Vagina (tissue), 2 donors: ENCODE measurements at regions not wholly inside any gene's neighbourhood (a gene's known extent, or its start where the extent isn't known, plus 50 kb on each side); places are given as distances from the start of the nearest gene placed in this dataset.

ENCODE experiments used
- DNase-seq, 2 donors: peaks; one replicate each; pipeline ENCODE4 v3.0.0-alpha.2; 2017; ENCODE audit errors: extremely low spot score in 2 of 2
- H3K27ac ChIP-seq: fragments of 200-600 bp; sonication (generic); one replicate; pipeline ENCODE4 v1.5.1; 2019
- H3K27me3 ChIP-seq: fragments of 200-600 bp; sonication (generic); one replicate; pipeline ENCODE4 v1.5.1; 2019
- H3K36me3 ChIP-seq, 2 donors: fragments of 200-600 bp; sonication (generic); one replicate each; pipeline ENCODE4 v1.5.1; 2017 to 2019
- H3K4me1 ChIP-seq: fragments of 200-600 bp; sonication (generic); one replicate; pipeline ENCODE4 v1.5.1; 2019
- H3K4me3 ChIP-seq, 2 donors: fragments of 200-600 bp; sonication (generic); 1 replicate in 1 of 2; 2 replicates in 1 of 2; pipeline ENCODE4 v1.5.1; 2016 to 2019
- H3K9me3 ChIP-seq: fragments of 200-600 bp; sonication (generic); one replicate; pipeline ENCODE4 v1.5.1; 2019
- CTCF ChIP-seq, 3 experiments: fragments of 450-650 bp in 2 of 3; fragments of 200-600 bp in 1 of 3; sonication (generic) in 1 of 3; IDR thresholded peaks; one replicate each; pipeline ENCODE4 v1.5.1; 2017 to 2019; ENCODE audit warnings: antibody characterized with exemption in 3 of 3, mild to moderate bottlenecking in 2 of 3, moderate library complexity in 2 of 3
- POLR2A ChIP-seq, 2 donors: fragments of 450-650 bp; IDR thresholded peaks; one replicate each; pipeline ENCODE4 v1.6.1; 2017; ENCODE audit warnings: antibody characterized with exemption in 2 of 2, mild to moderate bottlenecking in 2 of 2, moderate library complexity in 2 of 2
- POLR2AphosphoS5 ChIP-seq, 2 donors: sonication (generic); formaldehyde crosslinking; IDR thresholded peaks; one replicate each; pipeline ENCODE4 v1.9.0; 2017; ENCODE audit warnings: antibody characterized with exemption in 2 of 2, mild to moderate bottlenecking in 2 of 2, low read depth in 1 of 2; ENCODE audit not compliant: insufficient read depth in 1 of 2
- intact Hi-C: fragments of 100-400 bp; cut with DNase I; formaldehyde crosslinking; loops from one replicate; pipeline ENCODE4 v1.15.1; 2023

- no peaks in the 10 kb centered on the region for H3K36me3 ChIP-seq
- no peak overlapping the region for H3K4me3 ChIP-seq
- TF ChIP-seq CTCF (IDR thresholded peaks at IDR 0.05) (no peak), POLR2A (IDR thresholded peaks at IDR 0.05) (no peak)
- no peak for DNase-seq
- H3K27ac ChIP-seq: no peak overlapping the region
- peaks cover 10% of the 10 kb centered on the region for H3K4me1 ChIP-seq
- H3K27me3 ChIP-seq: no peaks in the 10 kb centered on the region
- H3K9me3 ChIP-seq: no peaks in the 10 kb centered on the region
- intact Hi-C loops: no loop called here
Measured at GRCh38 chr1:82464362-82465001, 663.7 kb downstream of the ADGRL2 start.

DNA sequence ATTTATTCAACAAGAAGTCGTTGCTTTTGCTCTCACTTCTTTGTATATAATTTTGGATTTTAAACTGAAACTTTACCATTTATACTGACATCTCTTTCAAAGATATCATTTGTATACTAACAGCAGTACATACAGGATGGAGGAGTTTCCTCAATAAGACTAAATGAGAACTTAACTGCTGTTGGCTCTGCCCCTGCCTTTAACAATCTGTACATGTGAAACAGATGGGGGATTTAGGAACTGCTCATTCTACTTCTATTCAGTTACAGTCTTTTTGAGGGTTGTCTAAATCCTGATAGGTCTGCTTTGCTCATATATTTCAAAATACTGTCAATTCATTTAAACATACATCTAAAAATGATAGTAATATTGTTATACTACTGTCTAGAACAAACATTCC, 663.2 kb downstream of the ADGRL2 start:
- H3K27ac ChIP-seq: no peak overlapping the region
- peaks cover 10% of the 10 kb centered on the region for H3K4me1 ChIP-seq
- H3K4me3 ChIP-seq: no peak overlapping the region
- H3K36me3 ChIP-seq: no peaks in the 10 kb centered on the region
- intact Hi-C loops: no loop called here
- H3K27me3 ChIP-seq: no peaks in the 10 kb centered on the region
- no peak for DNase-seq
- no peaks in the 10 kb centered on the region for H3K9me3 ChIP-seq
- TF ChIP-seq POLR2A (IDR thresholded peaks at IDR 0.05): no peak
- TF ChIP-seq POLR2AphosphoS5 (IDR thresholded peaks at IDR 0.05; ENCODE audit: insufficient read depth in 1 of 2, low read depth in 1 of 2): no peak
- TF ChIP-seq CTCF (IDR thresholded peaks at IDR 0.05): no peak

- no peak for DNase-seq
- H3K27ac ChIP-seq: no peak overlapping the region
- no peak for TF ChIP-seq CTCF (IDR thresholded peaks at IDR 0.05)
- no peak for TF ChIP-seq POLR2AphosphoS5 (IDR thresholded peaks at IDR 0.05; ENCODE audit: insufficient read depth in 1 of 2, low read depth in 1 of 2)
- TF ChIP-seq POLR2A (IDR thresholded peaks at IDR 0.05): no peak
- H3K27me3 ChIP-seq: no peaks in the 10 kb centered on the region
- H3K36me3 ChIP-seq: no peaks in the 10 kb centered on the region
- intact Hi-C loops: no loop called here
- peaks cover 10% of the 10 kb centered on the region for H3K4me1 ChIP-seq
- no peak overlapping the region for H3K4me3 ChIP-seq
- no peaks in the 10 kb centered on the region for H3K9me3 ChIP-seq
Measured at GRCh38 chr1:82462366-82462765, 661.6 kb downstream of the ADGRL2 start.

DNA sequence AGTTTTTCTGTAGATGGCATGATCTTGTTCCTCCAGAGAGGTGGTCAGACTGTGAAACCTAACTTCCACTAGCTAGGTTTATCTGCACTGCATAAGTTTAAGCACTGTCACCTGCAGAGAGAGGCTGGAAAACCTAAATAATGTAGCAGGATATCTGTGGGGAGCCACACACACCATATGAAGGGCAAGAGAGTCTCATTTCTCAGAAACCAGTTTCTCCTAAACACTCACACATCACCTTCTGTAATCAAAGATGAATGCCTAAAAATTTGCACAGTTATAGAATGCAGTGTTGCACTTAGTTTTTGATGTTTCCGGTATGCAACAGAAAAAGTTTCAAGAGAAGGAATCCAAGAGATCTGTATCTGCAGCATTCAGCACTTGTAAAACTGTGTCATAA, 654.6 kb downstream of the ADGRL2 start:
- no peak for DNase-seq
- intact Hi-C loops: no loop called here
- H3K36me3 ChIP-seq: no peaks in the 10 kb centered on the region
- no peak for TF ChIP-seq POLR2AphosphoS5 (IDR thresholded peaks at IDR 0.05; ENCODE audit: insufficient read depth in 1 of 2, low read depth in 1 of 2)
- no peak for TF ChIP-seq POLR2A (IDR thresholded peaks at IDR 0.05)
- H3K27me3 ChIP-seq: no peaks in the 10 kb centered on the region
- H3K4me3 ChIP-seq: no peak overlapping the region
- no peak overlapping the region for H3K27ac ChIP-seq
- H3K4me1 ChIP-seq: no peaks in the 10 kb centered on the region
- H3K9me3 ChIP-seq: no peaks in the 10 kb centered on the region

GRCh38 chr1:82454431-82454830, 653.7 kb downstream of the ADGRL2 start:
- no peaks in the 10 kb centered on the region for H3K36me3 ChIP-seq
- DNase-seq: no peak
- H3K27ac ChIP-seq: no peak overlapping the region
- TF ChIP-seq POLR2AphosphoS5 (IDR thresholded peaks at IDR 0.05; ENCODE audit: insufficient read depth in 1 of 2, low read depth in 1 of 2) (no peak), POLR2A (IDR thresholded peaks at IDR 0.05) (no peak), CTCF (IDR thresholded peaks at IDR 0.05) (no peak)
- H3K27me3 ChIP-seq: no peaks in the 10 kb centered on the region
- H3K4me3 ChIP-seq: no peak overlapping the region
- intact Hi-C loops: no loop called here
- no peaks in the 10 kb centered on the region for H3K4me1 ChIP-seq
- H3K9me3 ChIP-seq: no peaks in the 10 kb centered on the region
